ENCODE measurements at regions not wholly inside any gene's neighbourhood (a gene's known extent, or its start where the extent isn't known, plus 50 kb on each side); places are given as distances from the start of the nearest gene placed in this dataset.

DNA sequence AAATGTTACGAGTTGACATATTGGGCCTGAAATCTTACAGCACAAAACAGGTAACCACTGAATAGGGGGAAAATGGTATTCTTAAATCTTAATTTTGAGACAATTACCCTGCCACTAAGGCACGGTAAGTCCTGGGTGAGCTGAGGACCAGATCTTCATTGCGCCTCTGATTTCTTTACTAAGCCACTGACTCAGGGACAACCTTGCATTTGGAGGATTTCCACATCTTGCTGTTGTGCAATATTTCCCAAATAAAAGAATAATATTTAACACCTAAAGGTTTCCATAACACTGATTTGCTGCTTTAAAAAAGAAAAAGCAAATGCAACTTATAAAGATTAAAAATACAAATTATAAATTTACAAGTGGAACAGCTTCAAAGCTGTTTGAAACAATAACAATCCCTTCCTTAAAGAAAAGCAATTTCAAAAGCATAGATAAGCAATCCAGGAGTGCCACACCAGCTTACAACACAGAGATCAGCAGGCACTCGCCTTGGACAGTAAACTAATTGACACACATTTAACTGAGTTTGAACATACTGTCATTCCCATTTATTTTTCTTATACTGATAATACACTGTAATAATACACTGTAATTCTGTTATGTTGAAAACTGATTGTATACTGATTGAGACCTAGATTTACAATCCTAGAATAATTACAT, 79.6 kb upstream of the DOCK9 start:
- Mint-ChIP-seq H3K27ac (no peak overlapping the region), H3K27me3 (ENCODE audit: low read depth) (no peaks in the 10 kb centered on the region), H3K4me1 (peaks cover 31% of the 10 kb centered on the region), H3K9me3 (no peaks in the 10 kb centered on the region), H3K4me3 (no peak overlapping the region), H3K36me3 (no peaks in the 10 kb centered on the region)
- no peak for DNase-seq (ENCODE audit: low spot score)
- ChIA-PET POLR2A (no interaction called here), CTCF (interaction anchor here (1.6 kb wide), 2 partner anchors 23 to 29 kb away, joined by 4 read pairs; no protein-coding TSS in a partner anchor)
- ATAC-seq, result no peak
- no peak for TF ChIP-seq CREB1 (CRISPR knock-in tag; IDR thresholded peaks at IDR 0.05)

GRCh38 chr13:99058527-99059495, 80.9 kb upstream of the DOCK9 start:
- no peak for ATAC-seq
- POLR2A ChIA-PET, result no interaction called here
- Mint-ChIP-seq H3K9me3 (no peaks in the 10 kb centered on the region), H3K4me3 (no peak overlapping the region), H3K4me1 (peaks cover 30% of the 10 kb centered on the region), H3K36me3 (no peaks in the 10 kb centered on the region), H3K27me3 (ENCODE audit: low read depth) (no peaks in the 10 kb centered on the region), H3K27ac (no peak overlapping the region)
- DNase-seq (ENCODE audit: low spot score), result no peak
- TF ChIP-seq, protein P1, sequence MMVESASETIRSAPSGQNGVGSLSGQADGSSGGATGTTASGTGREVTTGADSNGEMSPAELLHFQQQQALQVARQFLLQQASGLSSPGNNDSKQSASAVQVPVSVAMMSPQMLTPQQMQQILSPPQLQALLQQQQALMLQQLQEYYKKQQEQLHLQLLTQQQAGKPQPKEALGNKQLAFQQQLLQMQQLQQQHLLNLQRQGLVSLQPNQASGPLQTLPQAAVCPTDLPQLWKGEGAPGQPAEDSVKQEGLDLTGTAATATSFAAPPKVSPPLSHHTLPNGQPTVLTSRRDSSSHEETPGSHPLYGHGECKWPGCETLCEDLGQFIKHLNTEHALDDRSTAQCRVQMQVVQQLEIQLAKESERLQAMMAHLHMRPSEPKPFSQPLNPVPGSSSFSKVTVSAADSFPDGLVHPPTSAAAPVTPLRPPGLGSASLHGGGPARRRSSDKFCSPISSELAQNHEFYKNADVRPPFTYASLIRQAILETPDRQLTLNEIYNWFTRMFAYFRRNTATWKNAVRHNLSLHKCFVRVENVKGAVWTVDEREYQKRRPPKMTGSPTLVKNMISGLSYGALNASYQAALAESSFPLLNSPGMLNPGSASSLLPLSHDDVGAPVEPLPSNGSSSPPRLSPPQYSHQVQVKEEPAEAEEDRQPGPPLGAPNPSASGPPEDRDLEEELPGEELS (CRISPR knock-in tag; IDR thresholded peaks at IDR 0.05), result no peak
- TF ChIP-seq ESRRA (CRISPR knock-in tag; IDR thresholded peaks at IDR 0.05; ENCODE audit: borderline replicate concordance) (no peak), TEAD1 (CRISPR knock-in tag; IDR thresholded peaks at IDR 0.05) (no peak), ZNF219 (CRISPR knock-in tag; IDR thresholded peaks at IDR 0.05; ENCODE audit: borderline replicate concordance) (no peak)
- TF ChIP-seq, protein P2, sequence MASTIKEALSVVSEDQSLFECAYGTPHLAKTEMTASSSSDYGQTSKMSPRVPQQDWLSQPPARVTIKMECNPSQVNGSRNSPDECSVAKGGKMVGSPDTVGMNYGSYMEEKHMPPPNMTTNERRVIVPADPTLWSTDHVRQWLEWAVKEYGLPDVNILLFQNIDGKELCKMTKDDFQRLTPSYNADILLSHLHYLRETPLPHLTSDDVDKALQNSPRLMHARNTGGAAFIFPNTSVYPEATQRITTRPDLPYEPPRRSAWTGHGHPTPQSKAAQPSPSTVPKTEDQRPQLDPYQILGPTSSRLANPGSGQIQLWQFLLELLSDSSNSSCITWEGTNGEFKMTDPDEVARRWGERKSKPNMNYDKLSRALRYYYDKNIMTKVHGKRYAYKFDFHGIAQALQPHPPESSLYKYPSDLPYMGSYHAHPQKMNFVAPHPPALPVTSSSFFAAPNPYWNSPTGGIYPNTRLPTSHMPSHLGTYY (CRISPR knock-in tag; IDR thresholded peaks at IDR 0.05), result no peak
- CTCF ChIA-PET, result no interaction called here

DNA sequence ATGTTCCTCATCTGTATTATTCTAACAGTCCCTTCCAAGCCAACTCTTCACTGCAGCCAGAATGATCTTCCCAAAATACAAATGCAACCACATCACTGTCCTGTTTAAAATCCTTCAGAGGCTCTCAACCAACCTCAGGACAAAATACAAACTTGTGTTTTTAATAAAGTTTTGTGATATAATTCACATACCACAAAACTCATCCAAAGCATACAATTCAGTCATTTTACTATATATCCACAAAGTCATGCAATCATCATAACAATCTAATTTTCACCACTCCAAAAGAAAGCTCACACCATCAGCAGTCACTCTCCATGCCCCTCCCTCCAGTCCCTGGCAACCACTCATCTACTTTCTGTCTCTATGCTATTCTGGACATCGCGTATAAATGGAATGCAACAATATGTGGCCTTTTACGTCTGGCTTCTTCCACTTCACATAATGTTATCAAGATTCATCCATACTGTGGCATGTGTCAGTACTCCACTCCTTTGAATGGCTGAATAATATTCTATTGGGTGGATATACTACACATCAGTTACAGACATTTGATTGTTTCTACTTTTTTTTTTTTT, 81.7 kb upstream of the DOCK9 start:
- ATAC-seq (no peak), DNase-seq (ENCODE audit: low spot score) (no peak)
- Mint-ChIP-seq H3K9me3 (no peaks in the 10 kb centered on the region), H3K4me1 (peaks cover 22% of the 10 kb centered on the region), H3K27me3 (ENCODE audit: low read depth) (no peaks in the 10 kb centered on the region), H3K4me3 (no peak overlapping the region), H3K27ac (no peak overlapping the region), H3K36me3 (no peaks in the 10 kb centered on the region)
- CTCF ChIA-PET, result no interaction called here
- POLR2A ChIA-PET, result no interaction called here
- TF ChIP-seq, protein P1 (CRISPR knock-in tag; IDR thresholded peaks at IDR 0.05), result no peak
- TF ChIP-seq SMAD4 (CRISPR knock-in tag; IDR thresholded peaks at IDR 0.05) (no peak), STAT6 (CRISPR knock-in tag; conservative IDR thresholded peaks at IDR 0.05; ENCODE audit: low read depth) (no peak), GTF2I (CRISPR knock-in tag; conservative IDR thresholded peaks at IDR 0.05) (no peak), MXD4 (CRISPR knock-in tag; IDR thresholded peaks at IDR 0.05; ENCODE audit: borderline replicate concordance) (no peak), MAX (CRISPR knock-in tag; IDR thresholded peaks at IDR 0.05) (no peak), ZNF671 (CRISPR knock-in tag; IDR thresholded peaks at IDR 0.05) (no peak), ZNF138 (CRISPR knock-in tag; conservative IDR thresholded peaks at IDR 0.05) (no peak)
- TF ChIP-seq, protein P3, sequence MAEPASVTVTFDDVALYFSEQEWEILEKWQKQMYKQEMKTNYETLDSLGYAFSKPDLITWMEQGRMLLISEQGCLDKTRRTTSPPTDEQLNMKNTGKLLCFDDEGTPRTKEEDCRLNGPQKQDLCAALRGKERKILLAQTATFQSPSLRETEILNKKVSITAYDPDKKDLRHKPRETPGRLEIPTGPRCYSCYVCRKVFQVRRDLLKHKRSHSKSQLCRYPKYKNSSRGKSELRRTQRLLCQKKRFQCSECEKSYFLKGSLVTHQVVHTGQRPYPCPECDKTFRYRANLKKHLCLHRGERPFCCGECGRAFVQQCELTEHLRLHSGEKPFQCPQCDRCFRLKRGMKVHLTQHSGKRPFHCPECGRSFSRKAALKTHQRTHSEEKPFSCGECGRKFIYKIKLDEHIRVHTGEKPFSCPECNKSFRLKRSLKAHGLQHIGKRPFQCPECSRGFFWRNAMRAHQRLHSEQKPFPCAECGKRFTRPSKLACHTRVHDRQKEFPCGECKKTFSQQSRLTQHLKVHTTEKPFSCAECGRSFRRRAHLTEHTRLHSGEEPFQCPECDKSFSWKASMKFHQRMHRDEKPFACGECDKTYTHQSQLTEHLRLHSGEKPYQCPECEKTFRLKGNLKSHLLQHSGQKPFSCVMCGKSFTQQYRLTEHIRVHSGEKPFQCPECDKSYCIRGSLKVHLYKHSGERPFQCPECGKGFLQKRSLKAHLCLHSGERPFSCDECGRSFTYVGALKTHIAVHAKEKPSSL (CRISPR knock-in tag; conservative IDR thresholded peaks at IDR 0.05), result no peak
- TF ChIP-seq, protein P4, sequence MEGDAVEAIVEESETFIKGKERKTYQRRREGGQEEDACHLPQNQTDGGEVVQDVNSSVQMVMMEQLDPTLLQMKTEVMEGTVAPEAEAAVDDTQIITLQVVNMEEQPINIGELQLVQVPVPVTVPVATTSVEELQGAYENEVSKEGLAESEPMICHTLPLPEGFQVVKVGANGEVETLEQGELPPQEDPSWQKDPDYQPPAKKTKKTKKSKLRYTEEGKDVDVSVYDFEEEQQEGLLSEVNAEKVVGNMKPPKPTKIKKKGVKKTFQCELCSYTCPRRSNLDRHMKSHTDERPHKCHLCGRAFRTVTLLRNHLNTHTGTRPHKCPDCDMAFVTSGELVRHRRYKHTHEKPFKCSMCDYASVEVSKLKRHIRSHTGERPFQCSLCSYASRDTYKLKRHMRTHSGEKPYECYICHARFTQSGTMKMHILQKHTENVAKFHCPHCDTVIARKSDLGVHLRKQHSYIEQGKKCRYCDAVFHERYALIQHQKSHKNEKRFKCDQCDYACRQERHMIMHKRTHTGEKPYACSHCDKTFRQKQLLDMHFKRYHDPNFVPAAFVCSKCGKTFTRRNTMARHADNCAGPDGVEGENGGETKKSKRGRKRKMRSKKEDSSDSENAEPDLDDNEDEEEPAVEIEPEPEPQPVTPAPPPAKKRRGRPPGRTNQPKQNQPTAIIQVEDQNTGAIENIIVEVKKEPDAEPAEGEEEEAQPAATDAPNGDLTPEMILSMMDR (IDR thresholded peaks at IDR 0.05), result no peak

All from WTC11 (cell line).